ENCODE measurements at regions not wholly inside any gene's neighbourhood (a gene's known extent, or its start where the extent isn't known, plus 50 kb on each side); places are given as distances from the start of the nearest gene placed in this dataset.

DNA sequence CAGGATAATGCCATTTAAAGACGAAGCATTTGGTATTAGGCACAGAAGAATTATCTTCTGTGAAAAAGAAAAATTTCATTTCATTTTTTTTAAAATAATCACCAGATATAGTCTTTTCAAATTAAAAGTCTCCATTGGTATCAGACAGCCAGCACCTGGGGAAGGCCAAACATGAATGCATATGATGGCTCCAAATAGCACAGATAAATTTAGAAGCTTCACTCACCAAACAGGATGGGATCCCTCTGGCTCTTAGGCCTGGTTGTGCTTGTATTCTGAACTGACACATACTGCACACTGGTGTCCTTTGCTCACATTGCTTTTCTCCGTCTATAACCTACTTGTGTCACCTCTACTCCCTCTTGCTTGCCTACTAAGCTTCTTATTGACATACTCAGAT is 169.5 kb upstream of the CHRM2 start:
- H3K36me3 ChIP-seq (ENCODE audit: control insufficient read depth, insufficient read depth, low read length), result no peaks in the 10 kb centered on the region
- no peak overlapping the region for H3K9ac ChIP-seq (ENCODE audit: low read length)
- H3K27me3 ChIP-seq (ENCODE audit: control insufficient read depth, insufficient read depth, low read length), result no peaks in the 10 kb centered on the region
- no peak overlapping the region for H3K4me3 ChIP-seq (ENCODE audit: low read depth, low read length)
- H3K9me3 ChIP-seq (ENCODE audit: control insufficient read depth, insufficient read depth, low read depth, low read length), result no peaks in the 10 kb centered on the region
- H3K27ac ChIP-seq (ENCODE audit: low read depth, low read length), result no peak overlapping the region
- no peaks in the 10 kb centered on the region for H3K4me1 ChIP-seq (ENCODE audit: control insufficient read depth, insufficient read depth, low read length)

DNA sequence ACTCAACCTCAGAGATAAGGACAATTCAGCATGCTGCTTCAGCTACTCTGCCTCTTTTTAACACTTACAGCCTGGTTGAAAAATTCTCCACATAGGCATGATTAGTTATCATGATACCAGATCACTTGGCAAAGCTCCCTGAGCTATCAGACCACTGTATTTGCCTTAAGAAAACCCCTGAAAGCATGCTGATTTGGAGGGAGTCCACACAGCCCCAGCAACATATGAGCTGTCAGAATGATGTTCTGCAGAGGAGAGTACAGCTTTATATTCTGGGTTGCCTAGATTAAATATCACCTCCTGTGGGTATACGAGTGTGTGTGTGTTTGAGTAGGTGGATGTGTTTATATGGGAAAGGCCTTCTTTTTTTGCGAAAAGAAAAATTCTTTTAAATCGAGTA is 170.2 kb upstream of the CHRM2 start:
- Histone ChIP-seq H3K27me3 (ENCODE audit: control insufficient read depth, insufficient read depth, low read length) (no peaks in the 10 kb centered on the region), H3K4me1 (ENCODE audit: control insufficient read depth, insufficient read depth, low read length) (no peaks in the 10 kb centered on the region), H3K9me3 (ENCODE audit: control insufficient read depth, insufficient read depth, low read depth, low read length) (no peaks in the 10 kb centered on the region), H3K4me3 (ENCODE audit: low read depth, low read length) (no peak overlapping the region), H3K9ac (ENCODE audit: low read length) (no peak overlapping the region), H3K27ac (ENCODE audit: low read depth, low read length) (no peak overlapping the region), H3K36me3 (ENCODE audit: control insufficient read depth, insufficient read depth, low read length) (no peaks in the 10 kb centered on the region)

DNA sequence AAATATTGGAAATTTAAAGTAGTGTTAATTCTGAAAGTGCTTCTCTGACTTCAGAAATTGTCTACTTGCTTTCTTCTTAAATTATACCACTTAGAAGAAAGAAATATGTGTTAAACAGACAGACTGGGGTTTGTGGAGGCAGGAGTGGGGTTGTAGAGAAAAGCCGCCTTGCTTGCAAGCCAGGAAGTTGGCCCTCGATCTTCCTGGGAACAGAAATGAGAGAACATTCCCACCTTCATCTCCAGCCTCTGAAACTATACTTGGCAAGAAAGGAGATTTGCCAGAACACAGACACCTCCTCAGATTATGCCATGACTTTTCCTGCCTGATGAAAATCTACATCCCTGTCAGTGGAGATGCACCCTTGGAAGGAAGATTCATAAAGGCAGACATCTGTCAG is 171.2 kb upstream of the CHRM2 start:
- H3K27ac ChIP-seq (ENCODE audit: low read depth, low read length), result no peak overlapping the region
- no peaks in the 10 kb centered on the region for H3K9me3 ChIP-seq (ENCODE audit: control insufficient read depth, insufficient read depth, low read depth, low read length)
- no peak overlapping the region for H3K9ac ChIP-seq (ENCODE audit: low read length)
- no peaks in the 10 kb centered on the region for H3K27me3 ChIP-seq (ENCODE audit: control insufficient read depth, insufficient read depth, low read length)
- no peak overlapping the region for H3K4me3 ChIP-seq (ENCODE audit: low read depth, low read length)
- H3K36me3 ChIP-seq (ENCODE audit: control insufficient read depth, insufficient read depth, low read length), result no peaks in the 10 kb centered on the region
- H3K4me1 ChIP-seq (ENCODE audit: control insufficient read depth, insufficient read depth, low read length), result no peaks in the 10 kb centered on the region

DNA sequence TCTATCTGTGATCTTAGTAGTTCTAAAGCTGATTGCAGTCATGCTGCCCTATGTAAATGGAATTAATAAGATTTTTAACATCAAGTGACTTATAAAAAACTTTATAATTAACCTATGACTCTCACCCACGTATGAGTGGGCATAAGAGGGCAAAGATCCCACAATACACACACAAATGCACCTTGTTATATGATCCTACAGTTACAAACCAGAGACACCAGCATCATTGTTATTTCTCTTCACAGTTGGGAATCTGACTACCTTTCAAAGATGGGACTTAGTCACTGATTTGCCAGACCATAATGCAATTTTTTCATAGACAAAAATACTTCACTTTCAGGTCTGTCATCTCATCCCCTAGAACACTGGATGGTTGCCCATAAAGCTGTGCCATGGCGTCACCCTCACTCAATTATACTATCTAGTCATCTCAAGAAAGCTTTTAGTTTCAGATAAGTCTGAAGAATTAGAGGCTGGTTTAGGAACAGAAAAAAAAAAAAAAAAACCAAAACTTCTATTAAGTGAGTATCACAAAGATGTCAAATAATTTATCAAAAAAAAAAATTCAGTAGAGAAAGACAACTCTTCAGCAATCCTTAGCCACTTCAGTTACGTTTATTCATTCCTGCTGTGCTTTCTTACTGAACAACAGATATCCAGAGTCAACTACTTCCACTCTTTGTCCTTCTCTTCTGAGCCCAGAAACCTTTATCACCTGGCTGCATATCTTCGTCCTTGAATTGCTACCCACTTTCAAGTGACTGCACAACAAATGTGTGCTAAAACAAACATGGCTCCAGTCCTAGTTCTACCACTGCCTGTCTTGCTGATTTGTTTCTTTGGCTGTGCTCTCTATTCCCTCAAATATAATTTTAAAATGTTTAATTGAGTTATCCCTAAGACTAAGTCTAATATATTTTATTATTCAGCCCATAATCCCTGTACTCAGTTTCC is 175.0 kb upstream of the CHRM2 start:
- no peak overlapping the region for H3K9ac ChIP-seq (ENCODE audit: low read length)
- H3K27ac ChIP-seq (ENCODE audit: low read depth, low read length), result no peak overlapping the region
- H3K4me1 ChIP-seq (ENCODE audit: control insufficient read depth, insufficient read depth, low read length), result no peaks in the 10 kb centered on the region
- no peak overlapping the region for H3K4me3 ChIP-seq (ENCODE audit: low read depth, low read length)
- no peaks in the 10 kb centered on the region for H3K36me3 ChIP-seq (ENCODE audit: control insufficient read depth, insufficient read depth, low read length)
- H3K27me3 ChIP-seq (ENCODE audit: control insufficient read depth, insufficient read depth, low read length), result no peaks in the 10 kb centered on the region
- no peaks in the 10 kb centered on the region for H3K9me3 ChIP-seq (ENCODE audit: control insufficient read depth, insufficient read depth, low read depth, low read length)

DNA sequence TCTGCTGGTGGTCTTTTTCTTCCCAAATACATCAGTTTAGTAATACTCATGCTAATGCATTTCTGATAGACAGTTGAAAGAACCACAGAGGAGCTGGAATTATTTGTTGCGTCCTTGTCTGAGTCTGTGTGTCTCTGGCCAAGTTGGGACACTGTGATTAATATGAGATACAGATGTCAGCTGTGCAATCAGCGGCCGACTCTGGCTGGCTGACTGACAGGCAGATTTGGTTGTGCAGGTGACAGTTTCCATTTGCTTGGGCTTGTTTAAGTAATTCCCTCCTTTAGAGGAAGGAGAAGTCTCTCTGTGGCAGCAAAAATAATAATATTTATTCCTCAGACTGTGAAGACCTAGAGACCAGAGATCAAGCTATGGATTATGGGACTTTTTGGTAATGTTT is 176.2 kb upstream of the CHRM2 start:
- no peaks in the 10 kb centered on the region for H3K4me1 ChIP-seq (ENCODE audit: control insufficient read depth, insufficient read depth, low read length)
- no peak overlapping the region for H3K4me3 ChIP-seq (ENCODE audit: low read depth, low read length)
- H3K27me3 ChIP-seq (ENCODE audit: control insufficient read depth, insufficient read depth, low read length), result no peaks in the 10 kb centered on the region
- no peak overlapping the region for H3K9ac ChIP-seq (ENCODE audit: low read length)
- H3K27ac ChIP-seq (ENCODE audit: low read depth, low read length), result no peak overlapping the region
- H3K36me3 ChIP-seq (ENCODE audit: control insufficient read depth, insufficient read depth, low read length), result no peaks in the 10 kb centered on the region
- H3K9me3 ChIP-seq (ENCODE audit: control insufficient read depth, insufficient read depth, low read depth, low read length), result no peaks in the 10 kb centered on the region

DNA sequence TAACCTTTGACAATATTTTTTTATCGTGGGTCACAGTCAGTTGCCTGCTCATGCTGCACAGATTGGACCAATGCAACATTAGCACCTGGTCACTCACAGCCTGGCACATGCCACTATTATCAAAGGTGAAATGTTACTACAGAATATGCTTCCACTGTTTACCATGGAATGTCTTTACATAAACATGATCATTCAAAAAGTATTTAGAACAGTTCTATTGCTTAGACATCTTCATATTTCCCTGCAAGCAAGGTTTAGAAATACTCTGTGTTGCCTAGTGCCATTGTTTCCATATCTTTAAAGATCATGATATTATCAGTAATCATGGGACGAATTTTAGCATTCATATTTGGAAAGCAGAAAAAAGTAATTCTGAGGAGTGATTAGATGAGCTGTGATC is 179.9 kb upstream of the CHRM2 start:
- no peaks in the 10 kb centered on the region for H3K36me3 ChIP-seq (ENCODE audit: control insufficient read depth, insufficient read depth, low read length)
- H3K9me3 ChIP-seq (ENCODE audit: control insufficient read depth, insufficient read depth, low read depth, low read length), result no peaks in the 10 kb centered on the region
- no peaks in the 10 kb centered on the region for H3K27me3 ChIP-seq (ENCODE audit: control insufficient read depth, insufficient read depth, low read length)
- no peaks in the 10 kb centered on the region for H3K4me1 ChIP-seq (ENCODE audit: control insufficient read depth, insufficient read depth, low read length)
- no peak overlapping the region for H3K4me3 ChIP-seq (ENCODE audit: low read depth, low read length)
- H3K27ac ChIP-seq (ENCODE audit: low read depth, low read length), result no peak overlapping the region
- no peak overlapping the region for H3K9ac ChIP-seq (ENCODE audit: low read length)

DNA sequence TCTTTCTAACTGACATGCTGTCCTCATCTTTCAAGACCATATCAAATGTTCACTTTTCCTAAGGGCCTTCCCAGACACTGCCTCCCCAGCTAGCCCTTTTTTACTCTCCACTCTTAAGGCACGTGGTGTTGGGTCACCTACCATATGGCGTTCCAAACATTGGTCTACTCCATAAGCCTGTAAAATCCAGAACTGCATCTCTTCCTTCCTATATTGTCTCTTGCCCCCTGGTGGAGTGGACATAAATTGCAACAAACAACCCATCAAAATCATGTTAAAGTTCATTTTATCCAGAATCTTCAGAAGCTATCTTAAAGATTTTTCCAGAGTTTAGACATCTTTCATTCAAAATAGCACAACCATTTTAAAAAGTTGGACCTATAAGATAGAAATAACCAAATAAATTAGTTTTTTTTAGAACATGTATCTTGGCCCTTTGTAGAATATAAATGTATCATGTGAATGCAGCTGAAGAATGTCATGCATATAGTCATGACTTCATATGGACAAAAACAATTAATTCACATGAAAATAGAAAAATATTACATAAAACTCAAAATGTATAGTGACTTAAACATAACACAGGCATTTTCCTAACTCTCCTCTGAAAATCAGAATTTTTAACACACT is 180.6 kb upstream of the CHRM2 start:
- no peak overlapping the region for H3K4me3 ChIP-seq (ENCODE audit: low read depth, low read length)
- H3K27me3 ChIP-seq (ENCODE audit: control insufficient read depth, insufficient read depth, low read length), result no peaks in the 10 kb centered on the region
- no peaks in the 10 kb centered on the region for H3K4me1 ChIP-seq (ENCODE audit: control insufficient read depth, insufficient read depth, low read length)
- H3K9me3 ChIP-seq (ENCODE audit: control insufficient read depth, insufficient read depth, low read depth, low read length), result no peaks in the 10 kb centered on the region
- H3K36me3 ChIP-seq (ENCODE audit: control insufficient read depth, insufficient read depth, low read length), result no peaks in the 10 kb centered on the region
- no peak overlapping the region for H3K27ac ChIP-seq (ENCODE audit: low read depth, low read length)
- H3K9ac ChIP-seq (ENCODE audit: low read length), result no peak overlapping the region

DNA sequence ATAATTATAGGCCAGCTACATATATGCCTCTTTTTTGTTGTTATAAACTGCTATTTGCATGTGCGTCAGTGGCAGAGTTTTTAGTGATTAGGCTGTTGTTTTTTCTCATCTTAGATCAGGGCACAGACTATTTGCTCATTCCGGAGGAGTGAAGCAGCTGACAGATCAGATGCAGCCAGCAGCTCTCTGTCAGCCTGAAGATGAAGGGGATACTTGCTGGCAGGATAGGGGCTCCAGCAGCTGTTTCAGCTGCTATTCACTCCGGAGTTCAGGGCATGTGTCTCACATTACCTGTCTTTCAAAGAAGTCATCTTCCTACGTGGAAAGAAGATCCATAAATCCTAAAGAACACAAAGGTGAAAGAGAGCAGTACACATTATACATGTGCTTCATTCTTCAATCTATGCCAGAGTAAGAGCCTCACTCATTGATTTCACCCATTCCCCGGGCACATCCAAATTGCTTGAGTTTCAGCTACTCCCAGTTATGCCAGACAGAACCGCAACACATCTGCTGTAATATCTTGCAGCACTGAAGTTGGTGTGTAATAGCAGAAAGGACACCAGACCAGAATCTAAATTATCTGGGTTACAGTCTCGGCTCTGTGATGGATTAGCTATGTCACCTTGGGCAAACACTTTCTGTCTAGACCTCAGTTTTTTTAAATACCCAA is 182.8 kb upstream of the CHRM2 start:
- Histone ChIP-seq H3K36me3 (ENCODE audit: control insufficient read depth, insufficient read depth, low read length) (no peaks in the 10 kb centered on the region), H3K9me3 (ENCODE audit: control insufficient read depth, insufficient read depth, low read depth, low read length) (no peaks in the 10 kb centered on the region), H3K27ac (ENCODE audit: low read depth, low read length) (no peak overlapping the region)

DNA sequence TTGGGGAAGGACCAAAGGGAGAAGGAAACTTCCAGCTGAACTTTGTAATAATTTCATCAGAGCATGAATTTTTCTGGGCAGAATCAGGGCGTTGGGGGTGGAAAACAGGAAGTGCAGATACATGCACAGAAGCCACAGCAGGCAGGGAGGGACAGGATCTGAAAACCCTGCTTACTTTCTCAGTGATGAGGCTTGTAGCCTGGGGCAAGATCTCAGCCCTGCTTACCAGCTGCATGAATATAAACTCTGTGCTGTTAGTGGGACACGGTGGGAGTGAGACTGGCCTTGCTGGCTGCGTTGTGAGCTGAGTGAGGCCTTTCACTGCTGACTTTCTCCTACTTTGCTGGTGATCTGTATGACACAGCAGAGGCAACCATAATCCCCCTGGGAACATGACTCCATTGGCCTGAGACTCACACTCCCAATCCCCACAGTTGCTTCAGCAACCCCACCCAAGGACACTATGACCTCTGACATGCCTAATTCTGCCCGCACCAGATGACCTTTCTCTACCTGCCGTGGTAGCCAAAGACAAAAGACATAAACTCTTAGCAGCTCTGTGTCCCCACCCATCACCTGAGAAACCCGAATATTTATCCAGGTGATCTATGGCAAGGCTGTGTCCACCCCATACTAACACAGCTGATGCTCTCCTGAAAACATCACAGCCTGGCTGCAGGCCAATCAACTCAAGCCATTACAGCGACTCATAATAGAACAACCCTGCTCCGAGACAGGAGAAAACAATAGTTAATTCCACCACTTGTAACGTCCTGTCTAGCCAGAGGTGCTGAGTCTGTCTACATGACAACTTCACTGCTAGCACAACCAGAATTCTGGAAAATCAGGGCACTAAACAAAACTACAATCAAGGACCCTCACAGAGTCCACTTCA is 190.7 kb upstream of the CHRM2 start:
- H3K27ac ChIP-seq (ENCODE audit: low read depth, low read length), result no peak overlapping the region
- peak overlapping the region; percentile 4 for H3K9ac ChIP-seq (ENCODE audit: low read length)
- peaks cover 5% of the 10 kb centered on the region; the same call in 1 of the 2 replicates for H3K9me3 ChIP-seq (ENCODE audit: control insufficient read depth, insufficient read depth, low read depth, low read length)
- H3K27me3 ChIP-seq (ENCODE audit: control insufficient read depth, insufficient read depth, low read length), result no peaks in the 10 kb centered on the region
- H3K36me3 ChIP-seq (ENCODE audit: control insufficient read depth, insufficient read depth, low read length), result no peaks in the 10 kb centered on the region
- peaks cover 7% of the 10 kb centered on the region for H3K4me1 ChIP-seq (ENCODE audit: control insufficient read depth, insufficient read depth, low read length)
- no peak overlapping the region for H3K4me3 ChIP-seq (ENCODE audit: low read depth, low read length)

More for the DNA sequence above, 182.8 kb upstream of the CHRM2 start:
- Histone ChIP-seq H3K27me3 (ENCODE audit: control insufficient read depth, insufficient read depth, low read length) (no peaks in the 10 kb centered on the region), H3K9ac (ENCODE audit: low read length) (no peak overlapping the region), H3K4me1 (ENCODE audit: control insufficient read depth, insufficient read depth, low read length) (no peaks in the 10 kb centered on the region), H3K4me3 (ENCODE audit: low read depth, low read length) (no peak overlapping the region)

DNA sequence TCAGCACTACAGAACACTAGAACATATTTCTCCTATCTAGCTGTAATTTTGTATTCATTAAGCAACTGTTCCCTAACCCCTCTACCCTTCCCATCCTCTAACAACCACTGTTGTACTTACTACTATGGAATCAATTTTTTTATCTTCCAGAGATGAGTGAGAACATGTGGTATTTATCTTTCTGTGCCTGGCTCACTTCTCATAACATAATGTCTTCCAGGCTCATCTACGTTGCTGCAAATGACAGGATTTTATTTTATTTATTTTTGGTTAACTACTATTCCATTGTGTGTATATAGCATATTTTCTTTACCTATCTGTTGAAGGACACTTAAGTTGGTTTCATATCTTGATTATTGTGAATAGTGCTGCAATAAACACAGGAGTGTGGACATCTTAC is 200.9 kb upstream of the CHRM2 start:
- no peaks in the 10 kb centered on the region for H3K36me3 ChIP-seq (ENCODE audit: control insufficient read depth, insufficient read depth, low read length)
- no peaks in the 10 kb centered on the region for H3K27me3 ChIP-seq (ENCODE audit: control insufficient read depth, insufficient read depth, low read length)
- H3K4me1 ChIP-seq (ENCODE audit: control insufficient read depth, insufficient read depth, low read length), result no peaks in the 10 kb centered on the region
- no peak overlapping the region for H3K9ac ChIP-seq (ENCODE audit: low read length)
- H3K4me3 ChIP-seq (ENCODE audit: low read depth, low read length), result no peak overlapping the region
- peaks cover 5% of the 10 kb centered on the region; the same call in 1 of the 2 replicates for H3K9me3 ChIP-seq (ENCODE audit: control insufficient read depth, insufficient read depth, low read depth, low read length)
- H3K27ac ChIP-seq (ENCODE audit: low read depth, low read length), result no peak overlapping the region
